ENCODE measurements at regions not wholly inside any gene's neighbourhood (a gene's known extent, or its start where the extent isn't known, plus 50 kb on each side); places are given as distances from the start of the nearest gene placed in this dataset.

DNA sequence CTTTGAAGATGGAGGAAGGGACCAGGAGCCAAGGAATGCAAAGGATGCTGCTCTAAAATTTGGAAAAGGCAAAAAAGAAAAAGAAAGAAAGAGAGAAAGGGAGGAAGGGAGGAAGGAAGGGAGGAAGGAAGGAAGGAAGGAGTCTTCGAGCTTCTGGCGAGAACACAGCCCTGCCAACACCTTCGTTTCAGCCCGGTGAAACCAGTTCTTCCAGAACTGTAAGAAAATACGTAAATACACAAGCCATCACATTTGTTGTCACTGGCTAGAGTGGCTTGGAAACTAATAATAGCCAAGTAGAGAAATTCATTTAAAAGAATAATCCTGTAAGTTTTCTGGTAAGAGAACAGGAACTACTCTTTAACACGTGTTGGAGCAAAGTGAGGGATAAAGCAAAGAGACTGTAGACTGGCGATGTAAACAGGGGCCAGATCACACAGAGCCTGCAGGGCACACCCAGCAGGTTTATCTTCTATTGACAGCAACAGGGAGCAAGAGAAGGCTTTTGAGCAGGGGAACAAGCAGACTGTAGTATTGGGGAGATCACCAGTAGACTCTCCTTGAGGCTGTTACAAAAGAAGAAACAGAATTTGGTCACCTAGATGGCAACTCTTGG, 188.7 kb upstream of the MPHOSPH6 start:
- DNase-seq (ENCODE audit: low spot score): no peak

DNA sequence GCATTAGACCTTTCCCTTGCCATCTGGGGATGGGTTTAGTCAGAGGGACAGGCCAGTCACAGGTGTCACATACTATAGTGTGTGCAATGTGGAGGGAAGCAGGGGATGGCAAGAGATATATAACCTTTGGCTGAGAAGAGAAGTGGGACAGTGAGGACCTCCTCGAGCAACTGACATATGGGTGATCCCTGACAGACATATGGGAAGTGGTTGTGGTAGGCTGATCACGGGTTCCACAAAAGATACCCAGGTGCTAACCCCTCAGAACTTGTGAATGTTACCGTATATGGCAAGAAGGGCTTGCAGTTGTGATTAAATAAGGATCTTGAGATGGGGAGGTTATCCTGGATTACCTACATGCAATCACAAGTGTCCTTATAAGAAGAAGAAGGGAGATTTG, 188.1 kb upstream of the MPHOSPH6 start:
- no peak for DNase-seq (ENCODE audit: low spot score)

GRCh38 chr16:82357237-82357636, 187.2 kb upstream of the MPHOSPH6 start:
- DNase-seq (ENCODE audit: low spot score): no peak

GRCh38 chr16:82350560-82350959, 180.5 kb upstream of the MPHOSPH6 start:
- no peak for DNase-seq (ENCODE audit: low spot score)

GRCh38 chr16:82345318-82345717, 175.3 kb upstream of the MPHOSPH6 start:
- no peak for DNase-seq (ENCODE audit: low spot score)

- no peak for DNase-seq (ENCODE audit: low spot score)
Measured at GRCh38 chr16:82344157-82344556, 174.1 kb upstream of the MPHOSPH6 start.

GRCh38 chr16:82341146-82341669, 171.2 kb upstream of the MPHOSPH6 start:
- DNase-seq (ENCODE audit: low spot score): no peak

- DNase-seq (ENCODE audit: low spot score): no peak
Measured at GRCh38 chr16:82340531-82340930, 170.5 kb upstream of the MPHOSPH6 start.

DNA sequence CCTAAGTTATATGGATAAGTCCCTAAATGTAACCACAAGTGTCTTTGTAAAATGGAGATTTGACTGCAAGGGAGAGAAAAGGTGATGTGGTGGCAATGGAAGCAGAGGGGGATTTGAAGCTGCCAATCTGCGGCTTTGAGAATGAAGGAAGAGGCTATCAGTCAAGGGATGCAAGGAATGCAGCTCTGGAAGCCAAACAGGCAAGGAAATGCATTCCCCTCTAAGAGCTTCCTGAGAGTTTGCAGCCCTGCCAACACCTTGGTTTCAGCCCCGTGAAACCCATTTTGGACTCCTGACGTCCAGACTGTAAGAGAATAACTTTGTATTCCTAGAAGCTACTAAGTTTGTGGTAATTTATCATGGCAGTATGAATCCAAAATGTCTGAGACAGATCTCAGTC, 167.3 kb upstream of the MPHOSPH6 start:
- DNase-seq (ENCODE audit: low spot score): no peak

- DNase-seq (ENCODE audit: low spot score): no peak
Measured at GRCh38 chr16:82331974-82332750, 162.1 kb upstream of the MPHOSPH6 start.

DNA sequence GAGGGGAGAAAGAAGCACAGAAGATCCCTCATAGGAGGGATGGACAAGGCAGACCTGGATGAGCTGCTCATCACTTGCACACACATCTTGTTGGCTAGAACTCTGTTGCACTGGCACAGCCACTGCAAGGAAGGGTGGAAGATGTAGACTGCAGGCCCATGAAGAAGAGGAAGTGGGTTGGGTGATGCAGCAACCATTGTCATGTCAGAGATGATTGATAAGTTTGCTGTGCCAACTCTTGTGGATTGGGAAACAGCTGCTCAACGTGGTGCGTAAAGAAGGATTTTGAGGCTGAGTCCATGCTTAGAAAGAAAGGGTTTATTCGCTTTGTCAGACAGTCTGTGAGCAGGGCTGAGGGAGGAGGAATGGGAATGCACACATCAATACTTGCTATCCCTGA, 161.4 kb upstream of the MPHOSPH6 start:
- DNase-seq (ENCODE audit: low spot score): no peak

- peak; percentile 8 for DNase-seq (ENCODE audit: low spot score)
Measured at GRCh38 chr16:82329504-82330192, 159.6 kb upstream of the MPHOSPH6 start.

DNA sequence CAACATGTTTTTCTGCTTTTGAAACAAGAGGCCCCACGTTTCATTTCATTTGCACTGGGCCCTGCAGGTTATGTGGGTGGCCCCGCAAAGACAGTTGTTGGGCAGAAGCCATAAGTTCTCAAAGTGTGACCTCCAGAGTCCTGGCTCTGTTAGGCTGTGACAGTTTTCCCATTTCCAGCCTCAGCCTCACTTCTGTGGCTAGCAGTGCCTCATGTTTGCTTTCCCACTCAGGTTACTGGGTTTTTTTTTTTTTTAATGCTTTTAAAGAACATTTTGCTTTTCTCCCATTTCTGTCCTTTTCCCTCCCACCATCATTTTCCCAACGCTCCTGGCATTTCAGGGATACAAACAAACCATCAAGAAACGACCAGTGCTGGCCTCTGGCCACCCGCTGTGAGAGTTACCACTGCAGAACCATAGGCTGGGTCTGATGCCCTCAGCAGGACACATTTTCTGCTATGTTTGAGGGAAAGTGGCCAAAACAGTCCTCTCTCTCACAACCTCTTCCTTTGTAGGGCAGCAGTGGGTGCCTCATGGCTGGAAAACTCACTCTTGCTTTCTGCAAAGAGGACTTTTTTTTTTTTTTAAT, 159.0 kb upstream of the MPHOSPH6 start:
- DNase-seq (ENCODE audit: low spot score): no peak

DNA sequence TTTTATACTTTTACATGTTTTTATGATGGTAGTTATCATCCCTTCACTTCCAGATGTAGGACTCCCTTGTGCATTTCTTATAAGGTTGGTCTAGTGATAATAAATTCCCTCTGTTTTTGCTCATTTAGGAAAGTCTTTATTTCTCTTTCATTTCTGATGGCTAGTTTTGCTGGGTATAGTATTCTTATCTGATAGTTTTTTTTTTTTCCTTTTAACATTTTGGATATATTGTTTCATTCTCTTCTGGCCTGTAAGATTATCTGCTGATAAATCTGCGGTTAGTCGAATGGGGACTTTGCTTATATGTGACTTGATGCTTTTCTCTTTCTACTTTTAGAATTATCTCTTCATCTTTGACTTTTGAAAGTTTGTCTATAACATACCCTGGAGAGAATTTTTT, 153.1 kb upstream of the MPHOSPH6 start:
- DNase-seq (ENCODE audit: low spot score): no peak

GRCh38 chr16:82322177-82322576, 152.2 kb upstream of the MPHOSPH6 start:
- DNase-seq (ENCODE audit: low spot score): no peak

DNA sequence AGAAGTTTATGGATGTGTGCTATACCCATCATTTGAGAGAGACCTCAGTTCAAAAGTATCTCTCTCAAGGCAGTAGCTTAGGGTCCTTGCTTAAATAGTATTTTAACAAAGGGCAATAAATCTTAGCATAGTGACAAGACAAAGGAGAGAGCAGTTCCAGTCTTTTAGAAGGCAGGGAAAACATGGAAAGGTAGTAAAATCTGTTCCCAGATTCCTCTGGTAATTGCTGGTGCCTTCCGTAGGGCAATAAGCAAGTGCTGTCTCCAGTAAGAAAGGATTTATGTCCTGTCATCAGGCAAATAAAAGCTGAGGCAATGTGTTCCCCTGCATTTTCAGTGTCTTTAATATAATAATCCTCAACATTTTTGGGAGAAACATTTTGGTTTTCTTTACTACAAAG, 149.0 kb upstream of the MPHOSPH6 start:
- DNase-seq (ENCODE audit: low spot score): no peak

DNA sequence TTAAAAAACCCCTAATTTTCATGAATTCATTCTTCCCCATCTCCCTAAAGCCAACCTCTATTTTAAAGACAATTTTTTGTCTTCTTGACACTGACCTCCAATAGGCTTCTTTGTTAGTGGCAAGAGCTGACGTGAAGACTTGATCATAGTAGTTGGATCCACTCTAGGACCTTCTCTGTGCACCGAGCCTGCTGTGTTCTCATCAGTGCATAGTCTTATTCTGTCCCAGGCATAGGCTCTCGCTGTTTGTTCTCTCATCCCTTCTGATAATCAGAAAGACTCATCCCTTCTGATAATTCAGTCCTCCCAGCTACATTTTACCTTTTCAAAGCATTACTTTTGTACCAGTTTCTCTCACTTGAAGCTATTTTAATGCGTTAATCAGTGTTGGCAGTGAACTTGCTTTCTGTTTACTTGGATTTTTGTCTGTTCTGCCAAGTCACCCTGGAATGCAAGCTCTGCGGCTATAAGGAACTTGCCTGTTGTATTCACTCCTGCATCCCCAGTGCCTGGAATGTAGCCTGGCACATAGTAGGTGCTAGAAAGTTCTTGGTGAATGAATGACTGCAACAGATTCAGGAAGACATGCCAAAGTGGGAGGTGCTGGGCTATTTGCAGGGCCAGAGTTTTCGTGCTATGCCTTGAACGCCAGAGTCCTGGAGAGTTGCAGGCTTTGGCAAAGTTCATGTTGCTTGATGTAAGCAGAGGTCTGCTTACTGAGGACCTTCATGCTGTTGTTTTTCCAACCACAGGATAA, 147.6 kb upstream of the MPHOSPH6 start:
- no peak for DNase-seq (ENCODE audit: low spot score)

- DNase-seq (ENCODE audit: low spot score): no peak
Measured at GRCh38 chr16:82313754-82314153, 143.7 kb upstream of the MPHOSPH6 start.

DNA sequence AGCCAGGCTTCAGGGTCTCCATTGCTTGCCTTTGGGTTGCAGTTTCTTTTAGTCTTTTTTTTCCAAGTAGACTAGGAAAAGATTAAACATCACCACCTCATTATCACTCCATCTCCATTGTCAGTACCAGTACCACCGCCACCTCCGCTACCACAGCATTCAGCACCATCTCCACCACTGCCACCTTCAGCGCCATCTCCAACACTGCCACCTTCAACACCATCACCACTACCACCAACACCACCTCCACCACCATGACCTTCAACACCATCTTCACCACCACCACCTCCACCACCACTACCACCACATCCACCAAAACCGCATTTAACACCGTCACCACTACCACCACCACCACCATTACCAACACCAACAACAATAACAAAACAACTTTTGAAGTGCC, 141.5 kb upstream of the MPHOSPH6 start:
- no peak for DNase-seq (ENCODE audit: low spot score)

DNA sequence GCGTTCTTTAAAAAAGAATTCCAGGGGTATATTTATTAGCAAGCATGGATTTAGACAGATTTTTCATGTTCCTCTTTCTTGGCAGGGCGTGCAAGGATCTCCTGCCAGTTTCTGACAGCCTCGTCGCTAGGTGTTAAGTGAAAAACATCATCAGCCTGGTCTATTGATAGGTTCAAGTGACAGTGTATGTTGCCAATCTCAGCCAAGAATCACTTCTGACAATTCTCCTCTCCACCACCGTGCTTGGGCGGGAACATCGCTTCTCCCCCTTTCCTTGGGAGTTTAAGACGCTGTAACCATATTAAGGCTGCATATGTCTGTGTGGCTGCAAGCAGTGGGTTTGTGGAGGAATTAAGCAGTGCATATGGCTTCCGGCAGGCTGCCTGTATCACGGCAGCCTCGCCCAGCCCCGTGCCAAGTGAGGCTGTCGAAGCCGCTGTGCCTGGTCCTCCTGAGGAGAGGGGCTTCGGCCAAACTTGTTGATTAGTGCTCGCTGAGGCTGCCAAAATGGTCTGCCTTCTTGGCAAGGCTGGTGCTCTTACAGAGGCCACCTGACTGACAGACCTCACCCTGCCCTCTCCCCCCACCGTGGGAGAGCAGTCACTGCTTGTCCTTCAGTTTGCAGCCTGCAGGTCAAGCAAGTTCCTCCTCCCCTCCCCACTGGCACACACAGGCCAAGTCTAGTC, 132.2 kb upstream of the MPHOSPH6 start:
- no peak for DNase-seq (ENCODE audit: low spot score)

- peak; percentile 4 for DNase-seq (ENCODE audit: low spot score)
Measured at GRCh38 chr16:82301146-82301755, 131.2 kb upstream of the MPHOSPH6 start.

Measured in SW480 (cell line).